AG08395 (cell line): ENCODE measurements at regions not wholly inside any gene's neighbourhood (a gene's known extent, or its start where the extent isn't known, plus 50 kb on each side); places are given as distances from the start of the nearest gene placed in this dataset.
"Not testable (repeated sequence)": the region's sequence is repeated elsewhere in the genome, so short reads cannot be mapped to it uniquely, and the experiment has no call there.

Experiments
- DNase-seq: peaks from one replicate; pipeline ENCODE4 v3.0.0; 2012; ENCODE audit warnings: mixed read lengths, low spot score

DNA sequence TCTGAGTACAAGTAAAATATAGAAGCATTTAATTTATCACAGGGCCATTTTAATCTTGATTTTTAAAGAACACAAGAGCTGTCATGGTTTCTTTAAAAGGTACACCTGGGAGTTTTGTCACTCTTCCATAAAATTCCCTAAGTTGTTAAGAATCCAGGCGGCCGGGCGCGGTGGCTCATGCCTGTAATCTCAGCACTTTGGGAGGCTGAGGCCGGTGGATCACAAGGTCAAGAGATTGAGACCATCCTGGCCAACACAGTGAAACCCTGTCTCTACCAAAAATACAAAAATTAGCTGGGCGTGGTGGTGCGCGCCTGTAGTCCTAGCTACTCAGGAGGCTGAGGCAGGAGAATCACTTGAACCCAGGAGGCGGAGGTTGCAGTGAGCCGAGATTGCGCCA, 278.3 kb downstream of the PCDH17 start:
- DNase-seq = not testable (repeated sequence)

DNA sequence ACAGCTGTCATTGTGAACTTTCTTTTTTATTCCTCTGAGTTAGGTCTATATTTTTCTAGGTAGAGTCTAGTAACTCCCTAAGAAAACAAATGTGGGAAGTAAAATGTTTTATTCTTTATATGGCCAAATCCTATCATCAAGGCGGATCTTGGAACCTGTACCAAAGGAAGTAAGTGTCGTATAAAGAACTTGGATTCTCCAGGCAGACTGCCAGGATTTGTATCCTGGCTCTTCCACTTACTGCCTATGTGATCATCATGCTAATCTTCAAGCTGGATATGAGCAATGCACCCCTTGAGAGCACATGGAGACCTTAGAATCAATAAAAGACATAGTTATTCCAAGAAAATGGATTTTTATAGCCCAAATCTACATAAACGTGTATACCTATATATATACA, 286.5 kb downstream of the PCDH17 start:
- DNase-seq = no peak

DNA sequence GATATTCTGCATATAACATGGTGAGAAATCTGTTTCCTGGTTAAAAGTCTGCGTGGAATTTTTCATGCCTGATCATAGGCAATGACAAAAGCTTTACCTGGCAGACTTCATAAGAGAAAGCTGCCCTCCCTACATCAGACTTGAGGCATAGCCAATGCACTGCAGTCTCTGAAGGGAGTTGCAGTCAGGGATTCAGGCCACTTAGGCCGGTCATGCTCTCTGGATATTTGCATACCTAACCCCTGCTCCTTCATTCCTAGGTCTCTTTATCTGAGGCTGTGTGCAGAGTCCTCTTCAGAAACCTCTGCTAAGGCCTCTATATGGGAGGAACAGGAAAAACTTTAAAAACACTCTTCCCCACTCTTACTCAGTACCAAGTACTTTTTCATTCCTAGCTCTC, 287.4 kb downstream of the PCDH17 start:
- DNase-seq = no peak

DNA sequence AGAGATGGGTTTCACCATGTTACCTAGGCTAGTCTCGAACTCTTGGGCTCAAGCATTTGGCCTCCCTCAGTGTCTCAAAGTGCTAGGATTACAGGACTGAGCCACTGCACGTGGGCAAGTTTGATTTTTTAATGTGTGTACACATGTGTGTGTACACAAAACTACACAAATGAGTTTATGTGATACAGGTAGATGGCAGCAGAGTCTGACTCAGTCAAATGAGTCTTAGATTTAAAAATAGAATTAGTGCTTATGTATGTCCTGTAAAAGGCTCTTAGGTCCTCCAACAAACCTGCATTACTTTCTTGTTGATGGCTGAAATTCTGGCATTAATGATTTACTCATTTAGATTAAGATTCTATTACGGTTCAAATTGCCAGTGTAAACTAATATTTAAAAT, 293.7 kb downstream of the PCDH17 start:
- DNase-seq = no peak

DNA sequence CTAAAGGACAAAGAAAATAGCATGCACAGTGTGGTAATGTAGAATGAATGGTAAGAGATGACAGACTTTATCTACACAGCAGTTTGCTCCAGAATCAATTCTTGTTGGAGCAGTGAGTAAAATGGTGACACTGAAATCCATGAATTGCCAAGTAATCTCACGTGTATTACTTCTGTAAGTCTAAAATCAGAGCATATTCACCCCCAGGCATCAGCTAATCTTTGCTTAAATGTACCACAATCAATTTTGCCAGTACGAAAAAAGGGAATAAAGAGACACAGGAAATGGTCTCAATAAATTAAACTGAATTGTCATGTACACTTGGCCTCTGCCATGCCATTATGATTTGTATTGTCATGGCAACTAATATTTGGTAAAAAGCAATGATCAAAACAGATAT, 294.2 kb downstream of the PCDH17 start:
- no peak for DNase-seq

DNA sequence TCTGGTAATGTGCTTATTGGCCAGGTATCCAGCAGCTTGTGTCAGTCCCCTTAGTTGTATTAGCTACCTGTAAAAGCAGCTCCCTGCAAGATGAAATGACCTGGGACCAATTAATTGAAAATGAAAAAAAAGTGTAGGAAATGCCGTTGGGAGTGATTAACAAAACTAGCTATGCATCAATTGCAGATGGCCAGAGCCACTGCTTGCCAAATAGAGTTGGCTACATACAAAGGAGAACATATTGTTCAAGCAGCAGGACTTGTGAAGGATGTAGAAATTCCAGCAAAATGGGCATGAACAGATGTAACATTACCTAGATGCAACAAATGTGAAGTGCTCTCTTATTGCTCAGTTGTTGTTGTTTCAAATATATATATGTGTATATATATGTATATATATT, 300.5 kb downstream of the PCDH17 start:
- DNase-seq = no peak

DNA sequence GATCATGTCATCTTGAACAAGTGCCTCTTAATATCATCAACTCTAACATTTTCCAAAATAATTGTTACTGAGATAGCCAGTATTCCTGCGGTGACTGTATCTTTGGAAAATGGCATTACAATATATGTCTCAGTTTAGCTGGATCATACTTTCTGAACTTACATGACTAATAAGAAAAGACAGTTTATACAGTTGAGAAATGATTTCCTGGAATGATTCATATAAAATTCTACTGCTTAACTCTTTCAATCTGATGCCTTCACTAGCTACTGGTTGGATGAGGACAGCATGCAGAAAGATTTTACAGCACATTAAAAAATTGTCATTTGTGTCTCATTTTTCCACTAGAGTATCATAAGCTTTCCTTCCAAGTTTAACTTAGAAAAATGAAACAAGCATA, 302.1 kb downstream of the PCDH17 start:
- DNase-seq = no peak

DNA sequence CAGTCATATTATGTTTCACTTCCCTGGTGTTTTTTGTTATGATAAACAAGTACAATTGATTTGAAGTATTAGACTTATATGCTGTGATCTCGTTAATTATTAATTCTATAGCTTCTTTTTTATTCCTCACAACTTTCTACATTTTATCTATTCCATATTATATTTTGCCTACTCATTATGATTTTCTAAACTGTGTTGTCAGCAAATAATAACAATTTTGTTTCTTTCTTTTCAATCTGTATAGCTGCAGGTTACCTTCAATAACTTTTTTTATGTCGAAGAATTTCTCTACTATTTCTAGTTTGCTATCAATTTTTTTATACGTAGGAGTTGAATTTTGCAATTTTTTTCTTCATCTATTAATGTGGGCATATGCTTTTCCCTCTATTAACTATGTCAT, 304.4 kb downstream of the PCDH17 start:
- DNase-seq = no peak

DNA sequence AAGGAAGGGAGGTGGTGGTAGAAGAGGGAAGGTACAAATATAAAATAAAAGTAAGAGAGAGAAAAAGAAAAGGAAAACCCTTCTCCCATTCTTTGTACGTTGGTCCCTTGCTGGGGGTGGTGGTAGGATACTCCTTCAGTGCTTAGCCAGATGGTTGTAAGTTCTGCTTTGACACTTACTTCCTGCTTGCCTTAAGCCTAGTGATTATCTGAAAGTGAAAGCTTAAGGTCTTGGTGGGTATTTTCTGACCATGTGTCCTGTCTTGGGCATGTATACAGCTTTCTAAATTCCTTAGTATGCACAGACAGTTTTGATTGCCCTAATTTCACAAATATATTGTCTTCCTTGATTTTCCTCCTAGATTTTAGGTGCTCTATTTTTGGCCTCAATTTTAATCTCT, 314.8 kb downstream of the PCDH17 start:
- no peak for DNase-seq

DNA sequence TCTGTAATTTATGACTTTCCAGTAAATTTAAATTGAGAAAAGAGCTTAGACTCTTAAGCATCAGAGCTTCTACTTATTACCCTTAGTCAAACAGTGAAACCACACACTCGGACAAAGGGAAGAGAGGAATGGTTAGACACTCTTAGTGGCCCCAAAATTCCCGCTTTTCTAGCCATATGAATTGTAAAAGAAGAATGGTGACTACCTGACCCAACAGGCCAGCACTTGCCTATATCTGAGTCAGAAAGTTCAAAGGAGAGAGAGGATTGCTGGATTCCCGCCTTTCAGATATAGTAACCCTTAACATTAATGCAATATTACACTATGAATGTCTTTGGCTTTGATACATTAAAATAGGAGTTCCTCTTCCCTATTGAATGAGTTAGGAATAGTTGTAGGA, 317.3 kb downstream of the PCDH17 start:
- DNase-seq = no peak

DNA sequence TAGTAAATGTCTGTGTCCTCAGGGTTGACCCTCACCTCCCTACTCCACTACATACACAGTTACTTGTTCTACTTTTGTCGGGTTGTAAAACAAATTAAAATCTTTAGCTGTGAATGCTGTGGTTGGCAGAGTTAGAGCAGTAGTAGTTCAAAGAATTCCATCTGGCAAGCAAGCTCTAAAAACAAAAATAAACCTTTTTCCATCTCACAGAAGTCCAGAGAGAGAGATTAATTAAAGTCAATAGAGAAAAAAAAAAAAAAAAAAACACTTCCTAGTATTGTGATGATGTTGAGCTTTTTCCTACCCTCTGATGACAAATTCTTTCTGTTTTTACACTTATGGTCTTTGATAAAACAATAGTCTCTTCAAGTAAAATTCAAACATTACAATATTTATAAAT, 338.4 kb downstream of the PCDH17 start:
- DNase-seq = no peak

DNA sequence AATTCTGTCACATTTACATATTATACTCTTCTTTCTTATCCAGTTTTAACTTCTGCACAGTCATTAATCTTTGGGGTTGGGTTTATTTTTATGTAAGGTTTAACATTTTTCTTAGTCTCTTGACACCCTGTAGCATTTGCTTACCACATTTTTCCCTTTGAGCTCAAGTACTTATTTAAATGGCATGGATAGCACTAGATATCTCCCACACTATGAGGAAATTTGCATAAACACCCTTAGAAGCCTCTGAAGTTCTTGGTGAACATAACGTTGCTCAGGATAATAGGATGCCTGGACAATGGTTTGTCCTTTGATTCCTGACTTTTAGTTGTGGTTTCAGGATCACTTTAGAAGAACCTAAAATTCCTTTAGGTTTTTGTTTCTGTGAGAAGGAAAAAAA, 338.9 kb downstream of the PCDH17 start:
- DNase-seq = no peak

DNA sequence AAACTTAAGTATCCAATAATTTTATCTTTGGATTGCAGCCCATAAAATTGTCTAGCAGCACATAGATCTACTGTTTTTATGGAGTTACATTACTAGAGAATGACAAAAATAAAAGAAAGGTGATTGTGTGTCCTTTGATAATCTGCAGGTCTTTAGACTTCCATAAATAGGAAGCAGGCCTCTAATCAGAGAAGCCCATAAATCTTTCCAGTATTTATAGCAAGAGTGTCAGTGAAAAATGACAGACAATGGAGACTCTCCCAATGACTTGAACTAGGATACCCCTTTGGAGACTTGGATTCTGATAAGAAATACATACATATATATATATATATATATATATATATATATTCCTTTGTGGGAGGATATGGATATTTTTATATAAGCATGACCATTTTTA, 351.2 kb downstream of the PCDH17 start:
- DNase-seq = no peak

DNA sequence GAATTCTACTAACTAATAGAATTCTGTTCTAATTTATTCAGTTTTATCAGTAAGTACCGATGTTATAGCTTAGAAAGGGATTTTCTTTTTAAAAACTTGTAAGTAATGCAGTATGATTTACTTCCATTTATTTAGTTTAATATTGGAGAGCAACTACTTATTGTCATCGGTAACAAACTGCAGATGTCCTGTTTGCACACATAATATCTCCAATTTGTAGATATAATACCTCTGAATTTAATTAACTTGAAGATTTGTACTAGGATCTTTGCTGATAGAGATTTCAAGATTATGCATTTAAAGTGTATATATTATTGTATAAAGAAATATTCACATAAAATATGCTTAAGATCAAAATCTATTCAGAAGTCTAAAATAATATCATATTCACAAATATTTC, 356.7 kb downstream of the PCDH17 start:
- DNase-seq = no peak

DNA sequence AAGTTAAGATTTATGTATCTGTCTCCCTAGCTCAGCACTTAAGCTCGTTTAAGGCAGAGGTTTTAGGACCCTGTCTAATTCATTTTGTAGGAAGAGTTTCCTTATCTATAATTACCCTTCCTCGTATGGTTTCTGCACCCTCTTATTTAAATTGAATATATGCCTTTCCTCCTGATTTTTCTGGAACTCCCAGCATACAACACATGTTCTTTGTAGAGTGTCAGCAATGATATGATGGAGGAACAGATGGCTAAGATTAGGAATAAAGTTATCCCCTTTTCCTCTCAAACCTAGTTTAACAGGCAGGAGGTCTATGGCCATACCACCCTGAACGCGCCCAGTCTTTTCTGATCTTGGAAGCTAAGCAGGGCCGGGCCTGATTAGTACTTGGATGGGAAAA, 359.5 kb downstream of the PCDH17 start:
- DNase-seq = no peak

DNA sequence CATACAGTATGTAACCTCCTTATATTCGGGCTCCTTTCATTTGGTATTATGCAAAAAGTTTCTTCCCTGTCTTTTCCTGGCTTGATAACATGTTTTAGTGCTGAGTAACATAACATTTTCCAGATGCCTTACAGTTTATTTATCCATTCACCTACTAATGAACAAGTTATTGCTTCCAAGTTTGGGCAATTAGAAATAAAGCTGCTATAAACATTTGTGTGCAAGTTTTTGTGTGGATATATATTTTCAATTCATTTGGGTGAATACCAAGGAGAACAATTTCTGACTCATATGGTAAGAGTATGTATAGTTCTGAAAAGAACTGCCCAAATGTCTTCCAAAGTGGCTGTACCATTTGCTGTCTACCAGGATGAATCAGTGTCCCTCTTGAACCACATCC, 360.9 kb downstream of the PCDH17 start:
- no peak for DNase-seq

DNA sequence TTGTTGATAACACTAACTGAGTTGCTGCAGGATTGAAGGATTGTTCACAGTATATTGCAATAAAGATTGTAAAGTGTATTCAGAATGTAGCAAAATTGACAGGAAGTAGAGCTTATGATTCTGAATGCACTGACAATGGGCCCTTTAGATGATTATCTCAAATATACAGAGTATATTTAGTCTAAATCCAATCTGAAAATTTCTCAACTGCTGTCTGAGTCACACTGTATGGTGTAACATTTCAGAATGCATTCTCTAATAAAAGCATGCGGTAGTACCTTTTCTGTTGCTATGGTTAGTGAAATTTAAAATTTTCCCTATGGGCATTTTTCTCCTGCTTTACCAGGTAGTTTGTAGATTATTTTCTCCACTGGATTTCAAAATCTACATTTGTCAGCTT, 365.2 kb downstream of the PCDH17 start:
- no peak for DNase-seq

DNA sequence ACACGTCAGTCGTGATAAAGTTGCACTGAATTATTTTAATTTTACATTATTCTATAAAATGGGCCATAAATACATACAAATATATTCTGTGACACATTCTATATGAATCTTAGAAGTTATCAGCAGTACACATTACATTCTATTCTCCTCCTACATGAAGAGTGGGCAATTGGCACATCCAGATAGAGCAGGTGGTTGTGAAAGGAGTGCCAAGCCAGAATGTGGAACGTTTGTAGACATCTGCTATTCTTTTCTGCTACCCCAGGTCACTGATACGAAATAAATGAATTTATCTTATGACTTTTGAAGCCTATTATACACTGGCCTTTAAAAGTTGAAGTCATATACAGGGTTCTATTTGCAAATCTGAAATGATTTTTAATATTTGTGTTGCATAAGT, 373.2 kb downstream of the PCDH17 start:
- no peak for DNase-seq

DNA sequence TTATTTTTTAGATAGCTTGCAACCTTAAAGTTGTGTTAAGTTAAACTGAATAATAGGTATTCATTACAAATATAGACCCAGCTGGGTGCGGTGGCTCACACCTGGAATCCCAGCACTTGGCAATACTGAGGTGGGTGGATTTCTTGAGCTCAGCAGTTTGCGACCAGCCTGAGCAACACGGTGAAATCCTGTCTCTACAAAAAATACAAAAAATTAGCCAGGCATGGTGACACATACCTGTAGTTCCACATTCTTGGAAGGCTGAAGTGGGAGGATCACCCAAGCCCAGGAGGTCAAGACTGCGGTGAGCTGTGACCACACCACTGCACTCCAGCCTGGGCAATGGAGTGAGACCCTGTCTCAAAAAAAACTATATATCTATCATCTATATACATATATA, 386.5 kb downstream of the PCDH17 start:
- DNase-seq = no peak

DNA sequence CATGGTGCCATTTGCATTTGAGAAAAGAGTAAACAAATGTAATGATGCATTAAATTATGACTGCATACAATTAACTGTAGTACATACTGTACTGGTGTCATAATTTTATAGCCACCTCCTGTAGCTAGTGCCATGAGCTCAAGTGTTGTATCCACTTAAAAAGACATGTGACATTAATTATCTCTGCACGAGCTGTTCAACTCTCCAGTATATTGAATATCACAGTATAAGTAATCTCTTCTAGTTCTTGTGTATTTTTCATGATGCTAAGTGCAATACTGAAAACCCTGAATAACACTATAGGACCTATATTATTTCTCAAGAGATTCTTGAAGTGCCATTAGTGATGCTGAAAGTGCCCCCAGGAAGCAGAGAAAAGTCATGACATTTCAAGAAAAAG, 387.3 kb downstream of the PCDH17 start:
- DNase-seq = no peak

DNA sequence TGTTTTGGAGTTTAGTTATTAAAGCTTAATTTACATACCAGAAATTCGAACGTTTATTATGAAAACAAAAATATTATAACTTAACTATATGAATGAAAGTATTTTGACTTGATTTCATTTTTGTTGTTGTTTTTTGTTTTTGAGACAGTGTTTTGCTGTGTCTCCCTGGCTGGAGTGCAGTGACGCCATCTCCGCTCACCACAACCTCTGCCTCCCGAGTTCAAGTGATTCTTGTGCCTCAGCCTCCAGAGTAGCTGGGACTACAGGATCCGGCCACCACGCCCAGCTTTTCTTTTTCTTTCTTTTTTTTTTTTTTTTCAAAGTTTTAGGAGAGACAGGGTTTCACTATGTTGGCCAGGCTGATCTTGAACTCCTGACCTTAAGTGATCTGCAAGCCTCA, 392.6 kb downstream of the PCDH17 start:
- no peak for DNase-seq

DNA sequence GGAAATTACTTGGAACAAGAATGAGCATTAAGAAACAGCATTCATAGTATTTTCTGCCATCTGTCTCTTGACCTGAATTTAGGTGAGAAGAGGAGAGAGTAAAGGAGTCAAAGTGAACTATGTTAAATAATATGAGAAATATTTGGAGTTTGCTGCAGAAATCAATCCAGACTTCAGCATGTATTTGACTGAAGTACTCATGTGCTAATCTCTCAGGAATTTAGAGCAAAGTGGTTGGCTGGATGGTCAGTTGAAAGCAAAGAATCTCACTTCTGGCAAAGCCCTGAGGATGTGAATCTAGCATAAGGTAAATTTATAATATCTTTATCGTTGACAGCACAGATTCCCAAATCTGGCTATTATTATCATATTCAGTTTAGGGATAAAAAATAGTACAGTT, 394.3 kb downstream of the PCDH17 start:
- no peak for DNase-seq

DNA sequence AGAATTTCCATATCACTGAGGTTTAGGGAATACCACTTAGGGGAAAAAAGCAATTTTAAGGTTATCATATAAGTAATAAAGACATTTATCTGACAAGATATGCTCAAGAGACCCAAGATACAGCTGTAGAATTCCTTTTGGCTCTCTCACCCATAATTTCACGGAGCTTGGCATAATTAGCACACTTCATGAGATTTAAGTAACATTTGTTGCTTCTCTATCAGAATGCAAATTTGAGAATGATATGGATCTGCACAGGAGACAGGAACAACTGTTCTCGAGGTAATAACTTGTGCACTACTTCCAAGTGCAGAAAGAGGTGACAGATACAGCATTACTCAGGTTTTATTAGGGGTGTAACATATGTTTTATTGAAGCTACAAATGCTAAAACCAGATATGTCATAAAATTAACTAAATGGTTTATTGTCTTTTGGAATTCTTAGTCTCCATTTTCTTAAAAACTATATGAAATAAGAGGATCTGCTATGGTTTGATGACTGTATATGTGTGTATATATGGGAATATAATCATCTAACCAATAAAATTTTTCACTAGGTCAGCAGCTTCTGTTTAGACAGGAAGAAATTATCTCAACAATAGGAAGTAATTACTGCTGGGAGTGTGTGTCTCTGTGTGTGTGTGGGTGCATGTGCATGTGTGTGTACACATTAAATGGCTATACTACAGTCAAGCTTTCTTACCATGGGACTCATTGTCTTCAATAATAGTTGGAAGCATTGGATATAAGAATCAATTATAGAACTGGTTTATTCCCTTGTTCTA, 401.3 kb downstream of the PCDH17 start:
- no peak for DNase-seq

DNA sequence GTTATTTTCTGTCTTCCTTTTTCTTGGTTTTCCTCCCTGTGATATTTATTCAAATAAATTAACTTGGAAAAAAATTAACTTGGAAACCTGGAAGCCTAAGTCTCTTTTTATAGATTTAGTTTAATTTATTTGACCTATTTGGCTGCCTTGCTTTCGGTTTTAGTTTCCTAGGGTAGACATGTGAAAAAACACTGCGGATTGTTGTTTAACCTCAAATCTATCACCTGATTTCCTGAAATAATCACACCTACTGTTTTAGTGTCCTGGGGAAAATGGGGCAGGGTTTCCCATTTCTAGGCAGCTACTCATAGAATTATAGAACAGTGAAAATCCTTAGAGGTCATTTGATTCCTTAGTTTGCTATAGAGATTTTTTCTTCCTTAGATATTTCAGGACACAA, 412.4 kb downstream of the PCDH17 start:
- no peak for DNase-seq

DNA sequence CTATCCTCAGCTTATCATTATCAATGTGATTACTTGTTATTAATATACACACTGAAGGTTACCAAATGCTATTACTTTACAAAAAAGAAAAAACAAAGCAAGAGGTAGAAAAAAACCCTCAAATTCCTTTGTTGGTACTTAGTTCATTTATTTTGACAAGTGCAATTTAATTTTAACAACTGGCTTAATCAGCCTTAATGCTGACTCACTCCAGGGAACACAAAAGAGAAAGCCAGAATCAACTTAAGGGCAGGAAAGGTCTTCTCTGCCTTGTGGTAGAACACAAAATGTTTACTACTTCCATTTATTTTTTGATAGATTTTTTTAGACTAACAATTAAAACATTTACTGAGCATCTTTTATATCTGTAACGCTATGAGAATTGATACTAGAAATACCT, 417.1 kb downstream of the PCDH17 start:
- no peak for DNase-seq
